ENCODE measurements at regions not wholly inside any gene's neighbourhood (a gene's known extent, or its start where the extent isn't known, plus 50 kb on each side); places are given as distances from the start of the nearest gene placed in this dataset.

- DNase-seq (ENCODE audit: extremely low read depth, low read depth): no peak
- TF ChIP-seq, protein P1, sequence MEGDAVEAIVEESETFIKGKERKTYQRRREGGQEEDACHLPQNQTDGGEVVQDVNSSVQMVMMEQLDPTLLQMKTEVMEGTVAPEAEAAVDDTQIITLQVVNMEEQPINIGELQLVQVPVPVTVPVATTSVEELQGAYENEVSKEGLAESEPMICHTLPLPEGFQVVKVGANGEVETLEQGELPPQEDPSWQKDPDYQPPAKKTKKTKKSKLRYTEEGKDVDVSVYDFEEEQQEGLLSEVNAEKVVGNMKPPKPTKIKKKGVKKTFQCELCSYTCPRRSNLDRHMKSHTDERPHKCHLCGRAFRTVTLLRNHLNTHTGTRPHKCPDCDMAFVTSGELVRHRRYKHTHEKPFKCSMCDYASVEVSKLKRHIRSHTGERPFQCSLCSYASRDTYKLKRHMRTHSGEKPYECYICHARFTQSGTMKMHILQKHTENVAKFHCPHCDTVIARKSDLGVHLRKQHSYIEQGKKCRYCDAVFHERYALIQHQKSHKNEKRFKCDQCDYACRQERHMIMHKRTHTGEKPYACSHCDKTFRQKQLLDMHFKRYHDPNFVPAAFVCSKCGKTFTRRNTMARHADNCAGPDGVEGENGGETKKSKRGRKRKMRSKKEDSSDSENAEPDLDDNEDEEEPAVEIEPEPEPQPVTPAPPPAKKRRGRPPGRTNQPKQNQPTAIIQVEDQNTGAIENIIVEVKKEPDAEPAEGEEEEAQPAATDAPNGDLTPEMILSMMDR (IDR thresholded peaks at IDR 0.05; ENCODE audit: low read depth, low read length): no peak
These were observed 383.0 kb upstream of the SLITRK1 start for GRCh38 chr13:84265257-84265764.

DNA sequence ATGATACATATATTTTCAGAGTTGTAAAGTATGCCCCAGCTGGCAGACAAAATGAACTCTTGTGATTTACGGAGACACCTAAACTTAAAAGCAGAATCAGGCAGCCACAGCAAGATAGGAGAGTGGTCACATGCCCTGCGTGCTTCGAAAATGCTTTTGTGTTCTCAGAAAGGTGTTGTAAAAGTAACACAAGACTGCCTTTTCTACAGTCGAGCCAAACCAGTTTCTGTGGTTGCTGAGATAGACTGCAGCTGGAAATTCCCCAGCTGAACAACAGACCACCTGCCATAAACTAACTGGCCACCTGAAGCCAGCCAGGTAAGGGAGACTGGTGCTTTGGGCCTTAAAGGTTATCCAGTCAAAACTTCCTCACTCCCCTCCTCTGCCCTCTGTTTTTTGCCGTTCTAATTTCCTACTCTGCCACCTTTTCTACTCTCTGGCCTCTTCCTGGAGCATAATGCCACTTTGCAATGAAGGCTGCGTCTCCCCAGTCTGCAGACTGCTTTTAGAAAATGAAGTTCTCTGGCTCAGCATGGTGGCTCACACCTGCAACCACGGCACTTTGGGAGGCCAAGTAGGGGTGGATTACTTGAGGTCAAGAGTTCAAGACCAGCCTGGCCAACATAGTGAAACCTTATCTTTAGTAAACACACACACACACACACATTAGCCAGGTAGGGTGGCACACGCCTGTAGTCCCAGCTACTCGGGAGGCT is 381.2 kb upstream of the SLITRK1 start:
- TF ChIP-seq, protein P1 (IDR thresholded peaks at IDR 0.05; ENCODE audit: low read depth, low read length): no peak
- DNase-seq (ENCODE audit: extremely low read depth, low read depth): no peak

DNA sequence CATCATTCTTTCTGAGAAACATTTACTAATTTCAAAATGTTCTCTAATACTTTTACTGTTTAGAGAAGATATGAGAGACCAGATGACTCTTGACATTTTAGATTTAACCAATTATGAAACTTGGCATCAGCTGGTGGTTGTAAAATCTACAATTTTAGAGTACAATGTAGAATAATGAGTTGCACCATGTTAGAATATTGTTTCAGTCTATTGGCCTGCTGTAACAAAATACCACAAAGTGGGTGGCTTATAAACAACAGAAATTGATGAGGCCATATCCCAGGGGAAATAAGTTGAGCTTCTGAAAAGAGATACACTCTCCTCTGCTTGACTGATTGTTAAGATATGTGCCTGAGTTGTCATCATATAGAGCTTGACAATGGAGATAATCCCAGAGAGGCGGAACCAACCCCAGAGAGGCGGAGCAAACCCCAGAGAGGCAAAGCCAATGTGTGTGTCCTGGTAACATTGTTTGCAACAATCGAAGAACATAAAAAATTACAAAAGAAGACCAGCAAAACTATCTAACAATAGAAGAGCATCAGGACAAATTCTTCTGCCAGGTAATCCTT is 373.0 kb upstream of the SLITRK1 start:
- no peak for DNase-seq (ENCODE audit: extremely low read depth, low read depth)
- TF ChIP-seq, protein P1 (IDR thresholded peaks at IDR 0.05; ENCODE audit: low read depth, low read length): no peak

DNA sequence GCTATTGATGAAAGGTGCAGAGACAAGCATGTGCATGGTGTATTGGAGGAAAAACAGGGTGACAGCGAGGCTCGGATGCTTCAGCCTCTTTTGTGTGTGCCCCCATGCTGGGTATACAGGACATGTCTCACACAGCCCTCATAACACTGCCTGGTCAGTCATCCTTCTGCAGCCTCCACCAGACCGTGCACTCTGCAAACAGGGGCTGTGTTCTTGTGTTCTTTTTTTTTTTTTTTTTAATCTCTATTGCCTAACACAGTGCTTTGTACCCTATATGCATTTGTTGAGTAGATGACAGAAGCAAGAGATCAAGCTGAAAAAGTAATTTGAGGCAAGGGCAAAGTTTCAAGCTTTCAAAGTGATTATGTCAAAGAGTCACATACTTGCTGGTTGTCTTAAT is 367.2 kb upstream of the SLITRK1 start:
- TF ChIP-seq, protein P1 (IDR thresholded peaks at IDR 0.05; ENCODE audit: low read depth, low read length): no peak
- DNase-seq (ENCODE audit: extremely low read depth, low read depth): no peak

DNA sequence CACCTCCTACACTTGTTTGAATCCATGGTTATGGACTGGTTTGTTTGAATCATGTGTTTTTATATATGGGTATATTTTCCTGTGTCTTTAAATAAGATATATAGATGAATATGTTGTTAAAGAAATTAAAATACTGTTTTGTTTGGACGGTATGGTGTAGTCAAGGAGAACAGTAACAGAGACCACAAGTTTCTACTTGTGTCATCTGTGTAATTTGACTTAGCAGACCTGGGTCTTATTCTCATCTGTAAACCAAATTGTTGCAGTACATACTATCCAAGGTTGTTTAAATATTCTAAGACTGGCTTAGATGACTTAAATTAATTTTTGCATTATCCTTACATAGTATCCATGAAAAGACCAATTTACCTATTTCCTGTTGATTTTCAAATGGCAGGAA is 361.1 kb upstream of the SLITRK1 start:
- TF ChIP-seq, protein P1 (IDR thresholded peaks at IDR 0.05; ENCODE audit: low read depth, low read length): no peak
- no peak for DNase-seq (ENCODE audit: extremely low read depth, low read depth)

DNA sequence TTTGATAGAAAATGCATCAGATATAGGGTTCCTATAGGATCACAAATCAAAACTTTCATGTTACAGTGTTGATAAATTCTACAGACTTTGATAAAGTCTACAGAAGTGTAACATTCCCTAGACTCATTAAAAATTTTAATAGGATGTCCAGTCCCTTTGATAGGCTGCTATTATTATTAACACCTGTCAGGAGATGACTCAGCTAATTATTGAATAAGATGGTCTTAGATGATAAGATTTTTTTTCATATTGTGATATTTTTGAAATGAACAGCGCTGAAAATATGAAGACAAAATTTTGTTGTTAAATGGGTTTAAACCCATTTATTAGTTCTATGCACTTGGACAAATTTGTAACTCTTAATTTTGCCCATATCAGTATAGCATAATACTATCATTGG is 356.8 kb upstream of the SLITRK1 start:
- DNase-seq (ENCODE audit: extremely low read depth, low read depth): no peak
- TF ChIP-seq, protein P1 (IDR thresholded peaks at IDR 0.05; ENCODE audit: low read depth, low read length): no peak

GRCh38 chr13:84238381-84238780 is 356.1 kb upstream of the SLITRK1 start:
- DNase-seq (ENCODE audit: extremely low read depth, low read depth): no peak
- TF ChIP-seq, protein P1 (IDR thresholded peaks at IDR 0.05; ENCODE audit: low read depth, low read length): no peak

All from AG09319 (cell line).